Esophagus muscularis mucosa (tissue), 4 donors: ENCODE measurements at regions not wholly inside any gene's neighbourhood (a gene's known extent, or its start where the extent isn't known, plus 50 kb on each side); places are given as distances from the start of the nearest gene placed in this dataset.
A peak's percentile ranks its signal among the peaks of the same experiment; 100 is the strongest.
"Not testable (repeated sequence)": the region's sequence is repeated elsewhere in the genome, so short reads cannot be mapped to it uniquely, and the experiment has no call there.

Experiments used
- DNase-seq: peaks from one replicate; pipeline ENCODE4 v3.0.0-alpha.2; 2017; ENCODE audit errors: extremely low spot score
- H3K27ac ChIP-seq, 4 donors: fragments of 200-600 bp; sonication (generic); replicated peaks in 1 of 4; 1 replicate in 3 of 4; 2 replicates in 1 of 4; pipeline ENCODE4 v1.5.1; 2016 to 2019; ENCODE audit warnings: mild to moderate bottlenecking in 1 of 4
- H3K27me3 ChIP-seq, 4 donors: fragments of 200-600 bp; sonication (generic); one replicate each; pipeline versions ENCODE4 v1.5.1 to v1.6.0; 2016 to 2019
- H3K36me3 ChIP-seq, 4 donors: fragments of 200-600 bp; sonication (generic); one replicate each; pipeline ENCODE4 v1.5.1; 2016 to 2019
- H3K4me1 ChIP-seq, 4 donors: fragments of 200-600 bp; sonication (generic); one replicate each; pipeline ENCODE4 v1.5.1; 2016 to 2019
- H3K4me3 ChIP-seq, 4 donors: fragments of 200-600 bp; sonication (generic); 1 replicate in 2 of 4; 2 replicates in 2 of 4; pipeline ENCODE4 v1.5.1; 2016 to 2019; ENCODE audit warnings: mild to moderate bottlenecking in 4 of 4, moderate library complexity in 1 of 4
- H3K9me3 ChIP-seq, 4 donors: fragments of 200-600 bp; sonication (generic); 1 replicate in 3 of 4; 2 replicates in 1 of 4; pipeline ENCODE4 v1.5.1; 2016 to 2019
- CTCF ChIP-seq, 3 experiments: fragments of 200-600 bp in 2 of 3; fragments of 450-650 bp in 1 of 3; sonication (generic) in 2 of 3; IDR thresholded peaks; one replicate each; pipeline ENCODE4 v1.5.1; 2017 to 2019; ENCODE audit warnings: antibody characterized with exemption in 3 of 3, mild to moderate bottlenecking in 2 of 3, moderate library complexity in 1 of 3
- EP300 ChIP-seq: sonication (generic); formaldehyde crosslinking; IDR thresholded peaks from one replicate; pipeline ENCODE4 v1.6.1; 2017; ENCODE audit warnings: antibody characterized with exemption
- POLR2A ChIP-seq: fragments of 450-650 bp; IDR thresholded peaks from one replicate; pipeline ENCODE4 v1.6.1; 2017; ENCODE audit warnings: antibody characterized with exemption, moderate library complexity, mild to moderate bottlenecking, low read depth
- POLR2AphosphoS5 ChIP-seq, 2 donors: sonication (generic); formaldehyde crosslinking; IDR thresholded peaks; one replicate each; pipeline ENCODE4 v1.6.1; 2017; ENCODE audit warnings: antibody characterized with exemption in 2 of 2
- WGBS: methylation state at CpG from one replicate; pipeline ENCODE4 v1.1.5; 2018; 5-methylcytosine and 5-hydroxymethylcytosine counted together
- intact Hi-C: fragments of 100-400 bp; cut with DNase I; formaldehyde crosslinking; loops from one replicate; pipeline ENCODE4 v1.15.1; 2023

GRCh38 chr15:38843736-38844590 is 279.3 kb upstream of the RASGRP1 start:
- Histone ChIP-seq H3K36me3 (no peaks in the 10 kb centered on the region), H3K27ac (no peak overlapping the region), H3K9me3 (no peaks in the 10 kb centered on the region), H3K4me3 (no peak overlapping the region), H3K27me3 (no peaks in the 10 kb centered on the region), H3K4me1 (peaks cover 0 to 22% (median 13%) of the 10 kb centered on the region in 4 donors)
- TF ChIP-seq POLR2A (no peak), EP300 (no peak), POLR2AphosphoS5 (IDR thresholded peaks at IDR 0.05) (no peak), CTCF (IDR thresholded peaks at IDR 0.05) (no peak)
- intact Hi-C loops, result no loop called here
- no peak for DNase-seq
- 75% methylated on average over 10 of the region's 10 CpGs for WGBS

- 44% methylated on average over 1 of the region's 1 CpG for WGBS
- TF ChIP-seq POLR2A, result no peak
- no peak for TF ChIP-seq EP300
- no peak for TF ChIP-seq POLR2AphosphoS5 (IDR thresholded peaks at IDR 0.05)
- Histone ChIP-seq H3K36me3 (no peaks in the 10 kb centered on the region), H3K4me1 (peaks cover 0 to 22% (median 13%) of the 10 kb centered on the region in 4 donors), H3K27me3 (no peaks in the 10 kb centered on the region), H3K9me3 (no peaks in the 10 kb centered on the region), H3K4me3 (no peak overlapping the region), H3K27ac (no peak overlapping the region)
- intact Hi-C loops, result no loop called here
- no peak for DNase-seq
Measured at GRCh38 chr15:38844736-38845135, 280.1 kb upstream of the RASGRP1 start.

- Histone ChIP-seq H3K27me3 (no peaks in the 10 kb centered on the region), H3K4me3 (no peak overlapping the region), H3K27ac (no peak overlapping the region), H3K9me3 (no peaks in the 10 kb centered on the region), H3K36me3 (no peaks in the 10 kb centered on the region), H3K4me1 (peaks cover 0 to 22% (median 13%) of the 10 kb centered on the region in 4 donors)
- intact Hi-C loops, result no loop called here
- TF ChIP-seq POLR2AphosphoS5 (IDR thresholded peaks at IDR 0.05), result no peak
- TF ChIP-seq POLR2A, result no peak
- no peak for TF ChIP-seq CTCF (IDR thresholded peaks at IDR 0.05)
- no peak for TF ChIP-seq EP300
- DNase-seq, result no peak
- WGBS, result 53% methylated on average over 2 of the region's 2 CpGs
Measured at GRCh38 chr15:38846346-38846745, 281.7 kb upstream of the RASGRP1 start.

GRCh38 chr15:38847666-38848065 is 283.1 kb upstream of the RASGRP1 start:
- H3K9me3 ChIP-seq, result no peaks in the 10 kb centered on the region
- 80% methylated on average over 4 of the region's 5 CpGs for WGBS

GRCh38 chr15:38849046-38849445 is 284.4 kb upstream of the RASGRP1 start:
- Histone ChIP-seq H3K36me3 (no peaks in the 10 kb centered on the region), H3K27ac (no peak overlapping the region), H3K9me3 (no peaks in the 10 kb centered on the region), H3K4me3 (no peak overlapping the region), H3K4me1 (peaks cover 0 to 14% (median 9%) of the 10 kb centered on the region in 4 donors), H3K27me3 (no peaks in the 10 kb centered on the region)
- intact Hi-C loops, result no loop called here
- WGBS, result 0% methylated on average over 1 of the region's 1 CpG
- no peak for DNase-seq
- no peak for TF ChIP-seq CTCF (IDR thresholded peaks at IDR 0.05)

More at GRCh38 chr15:38847666-38848065, 283.1 kb upstream of the RASGRP1 start:
- Histone ChIP-seq H3K4me1 (peaks cover 0 to 20% (median 13%) of the 10 kb centered on the region in 4 donors), H3K4me3 (no peak overlapping the region), H3K27ac (no peak overlapping the region), H3K36me3 (no peaks in the 10 kb centered on the region), H3K27me3 (no peaks in the 10 kb centered on the region)
- DNase-seq, result no peak
- intact Hi-C loops, result no loop called here
- TF ChIP-seq CTCF (IDR thresholded peaks at IDR 0.05), result no peak
- peak in 1 of 2 donors; percentile 15 for TF ChIP-seq POLR2AphosphoS5 (IDR thresholded peaks at IDR 0.05)

- H3K36me3 ChIP-seq, H3K27me3 ChIP-seq, intact Hi-C loops, DNase-seq, H3K4me1 ChIP-seq, H3K4me3 ChIP-seq, H3K9me3 ChIP-seq, H3K27ac ChIP-seq: not testable (repeated sequence)
- 88% methylated on average over 1 of the region's 1 CpG for WGBS
Measured at GRCh38 chr15:38852188-38852587, 287.6 kb upstream of the RASGRP1 start.
